Esophagus muscularis mucosa (tissue), 3 donors: ENCODE measurements at regions not wholly inside any gene's neighbourhood (a gene's known extent, or its start where the extent isn't known, plus 50 kb on each side); places are given as distances from the start of the nearest gene placed in this dataset.

Experiments
- POLR2AphosphoS5 ChIP-seq, 2 donors: sonication (generic); formaldehyde crosslinking; IDR thresholded peaks; one replicate each; pipeline ENCODE4 v1.6.1; 2017; ENCODE audit warnings: antibody characterized with exemption in 2 of 2
- TF ChIP-seq, protein P1 (sequence below), 3 experiments: fragments of 200-600 bp in 2 of 3; fragments of 450-650 bp in 1 of 3; sonication (generic) in 2 of 3; IDR thresholded peaks; one replicate each; pipeline ENCODE4 v1.5.1; 2017 to 2019; ENCODE audit warnings: antibody characterized with exemption in 3 of 3, mild to moderate bottlenecking in 2 of 3, moderate library complexity in 1 of 3

DNA sequence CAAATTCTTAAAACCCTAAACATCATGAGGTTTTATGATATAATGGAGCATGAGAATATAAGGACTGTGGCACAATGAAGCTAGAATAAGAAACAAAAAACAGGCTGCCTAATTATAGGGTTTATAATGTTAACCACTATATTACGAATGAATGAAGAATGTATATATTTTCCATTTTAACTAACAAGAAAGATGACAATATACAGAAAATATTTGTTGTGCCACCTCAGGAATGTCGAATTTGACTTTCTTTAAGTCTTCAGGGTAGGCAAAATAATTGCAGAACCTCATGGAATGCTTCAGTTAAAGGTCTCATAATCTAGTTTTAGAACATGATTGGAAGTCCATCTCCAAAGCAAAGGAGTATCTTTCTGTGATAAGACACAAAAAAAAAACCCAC lies 282.9 kb upstream of the SLC8A1 start:
- TF ChIP-seq, protein P1, sequence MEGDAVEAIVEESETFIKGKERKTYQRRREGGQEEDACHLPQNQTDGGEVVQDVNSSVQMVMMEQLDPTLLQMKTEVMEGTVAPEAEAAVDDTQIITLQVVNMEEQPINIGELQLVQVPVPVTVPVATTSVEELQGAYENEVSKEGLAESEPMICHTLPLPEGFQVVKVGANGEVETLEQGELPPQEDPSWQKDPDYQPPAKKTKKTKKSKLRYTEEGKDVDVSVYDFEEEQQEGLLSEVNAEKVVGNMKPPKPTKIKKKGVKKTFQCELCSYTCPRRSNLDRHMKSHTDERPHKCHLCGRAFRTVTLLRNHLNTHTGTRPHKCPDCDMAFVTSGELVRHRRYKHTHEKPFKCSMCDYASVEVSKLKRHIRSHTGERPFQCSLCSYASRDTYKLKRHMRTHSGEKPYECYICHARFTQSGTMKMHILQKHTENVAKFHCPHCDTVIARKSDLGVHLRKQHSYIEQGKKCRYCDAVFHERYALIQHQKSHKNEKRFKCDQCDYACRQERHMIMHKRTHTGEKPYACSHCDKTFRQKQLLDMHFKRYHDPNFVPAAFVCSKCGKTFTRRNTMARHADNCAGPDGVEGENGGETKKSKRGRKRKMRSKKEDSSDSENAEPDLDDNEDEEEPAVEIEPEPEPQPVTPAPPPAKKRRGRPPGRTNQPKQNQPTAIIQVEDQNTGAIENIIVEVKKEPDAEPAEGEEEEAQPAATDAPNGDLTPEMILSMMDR (IDR thresholded peaks at IDR 0.05): no peak
- TF ChIP-seq POLR2AphosphoS5 (IDR thresholded peaks at IDR 0.05): no peak
